SK-N-SH treated with all-trans-retinoic acid at 6 μM for 48 hours (cell line): ENCODE measurements at regions not wholly inside any gene's neighbourhood (a gene's known extent, or its start where the extent isn't known, plus 50 kb on each side); places are given as distances from the start of the nearest gene placed in this dataset.

ENCODE experiments used
- ATAC-seq: fragments of 200-7000 bp; cut with Tn5 transposase; 3 replicates; pipeline ENCODE4 v1.9.1; 2020; ENCODE audit warnings: mild to moderate bottlenecking, moderate library complexity
- ARNTL ChIP-seq: fragments of 450-650 bp; formaldehyde crosslinking; IDR thresholded peaks from 2 replicates; pipeline ENCODE4 v1.5.0; 2020; ENCODE audit warnings: low read depth, mild to moderate bottlenecking, moderate library complexity, borderline replicate concordance
- BACH2 ChIP-seq: fragments of 250-450 bp; sonication (Bioruptor Pico); IDR thresholded peaks from 2 replicates; pipeline ENCODE4 v1.9.0; 2021; ENCODE audit warnings: mild to moderate bottlenecking, borderline replicate concordance
- GLIS3 ChIP-seq: fragments of 250-450 bp; sonication (Bioruptor Pico); IDR thresholded peaks from 2 replicates; pipeline ENCODE4 v1.5.0; 2020; ENCODE audit warnings: mild to moderate bottlenecking, moderate library complexity
- ISL1 ChIP-seq: fragments of 250-450 bp; sonication (Bioruptor Pico); IDR thresholded peaks from 2 replicates; pipeline ENCODE4 v2.1.2; 2022; ENCODE audit warnings: mild to moderate bottlenecking, moderate library complexity
- OSR1 ChIP-seq: fragments of 250-450 bp; sonication (Bioruptor Pico); IDR thresholded peaks from 2 replicates; pipeline ENCODE4 v1.8.0; 2022; ENCODE audit warnings: moderate library complexity, mild to moderate bottlenecking, inconsistent platforms
- RARB ChIP-seq: fragments of 250-450 bp; sonication (Bioruptor Pico); IDR thresholded peaks from 2 replicates; pipeline ENCODE4 v1.8.0; 2021; ENCODE audit warnings: mild to moderate bottlenecking, moderate library complexity
- SNAI2 ChIP-seq: fragments of 250-450 bp; sonication (Bioruptor Pico); IDR thresholded peaks from 2 replicates; pipeline ENCODE4 v1.5.0; 2020; ENCODE audit warnings: mild to moderate bottlenecking, moderate library complexity
- TCF4 ChIP-seq: fragments of 250-450 bp; sonication (Bioruptor Pico); IDR thresholded peaks from 2 replicates; pipeline ENCODE4 v1.8.0; 2021; ENCODE audit warnings: mild to moderate bottlenecking, moderate library complexity, borderline replicate concordance
- TOX ChIP-seq: fragments of 250-450 bp; sonication (Bioruptor Pico); IDR thresholded peaks from 2 replicates; pipeline ENCODE4 v1.8.0; 2021; ENCODE audit warnings: mild to moderate bottlenecking, moderate library complexity, borderline replicate concordance
- ZC3H10 ChIP-seq: fragments of 250-450 bp; sonication (Bioruptor Pico); IDR thresholded peaks from 2 replicates; pipeline ENCODE4 v1.5.1; 2021; ENCODE audit warnings: mild to moderate bottlenecking, moderate library complexity
- ZFP3 ChIP-seq: fragments of 250-450 bp; sonication (Bioruptor Pico); IDR thresholded peaks from 2 replicates; pipeline ENCODE4 v1.5.0; 2020; ENCODE audit warnings: mild to moderate bottlenecking, moderate library complexity
- ZFP30 ChIP-seq: fragments of 450-650 bp; formaldehyde crosslinking; IDR thresholded peaks from 2 replicates; pipeline ENCODE4 v1.5.0; 2022; ENCODE audit warnings: mild to moderate bottlenecking, moderate library complexity
- ZNF70 ChIP-seq: fragments of 450-650 bp; formaldehyde crosslinking; IDR thresholded peaks from 2 replicates; pipeline ENCODE4 v1.5.0; 2020; ENCODE audit warnings: mild to moderate bottlenecking, moderate library complexity
- ZNF8 ChIP-seq: fragments of 450-650 bp; formaldehyde crosslinking; IDR thresholded peaks from 2 replicates; pipeline ENCODE4 v1.5.0; 2020; ENCODE audit warnings: mild to moderate bottlenecking, moderate library complexity
- TF ChIP-seq, protein P1 (sequence below): fragments of 250-450 bp; sonication (Bioruptor Pico); IDR thresholded peaks from 2 replicates; pipeline ENCODE4 v1.8.0; 2020; ENCODE audit warnings: mild to moderate bottlenecking, moderate library complexity, borderline replicate concordance
- TF ChIP-seq, protein P2 (sequence below): fragments of 250-450 bp; sonication (Bioruptor Pico); IDR thresholded peaks from 2 replicates; pipeline ENCODE4 v1.8.0; 2021; ENCODE audit warnings: low read depth, mild to moderate bottlenecking, moderate library complexity, borderline replicate concordance
- TF ChIP-seq, protein P3 (sequence below): fragments of 250-450 bp; sonication (Bioruptor Pico); IDR thresholded peaks from 2 replicates; pipeline ENCODE4 v1.5.0; 2020; ENCODE audit warnings: mild to moderate bottlenecking, moderate library complexity
- TF ChIP-seq, protein P4 (sequence below): fragments of 250-450 bp; sonication (Bioruptor Pico); IDR thresholded peaks from 2 replicates; pipeline ENCODE4 v1.5.1; 2021; ENCODE audit warnings: mild to moderate bottlenecking, moderate library complexity
- TF ChIP-seq, protein P5 (sequence below): fragments of 250-450 bp; sonication (Bioruptor Pico); IDR thresholded peaks from 2 replicates; pipeline ENCODE4 v1.5.1; 2020; ENCODE audit warnings: low read depth, mild to moderate bottlenecking, moderate library complexity

DNA sequence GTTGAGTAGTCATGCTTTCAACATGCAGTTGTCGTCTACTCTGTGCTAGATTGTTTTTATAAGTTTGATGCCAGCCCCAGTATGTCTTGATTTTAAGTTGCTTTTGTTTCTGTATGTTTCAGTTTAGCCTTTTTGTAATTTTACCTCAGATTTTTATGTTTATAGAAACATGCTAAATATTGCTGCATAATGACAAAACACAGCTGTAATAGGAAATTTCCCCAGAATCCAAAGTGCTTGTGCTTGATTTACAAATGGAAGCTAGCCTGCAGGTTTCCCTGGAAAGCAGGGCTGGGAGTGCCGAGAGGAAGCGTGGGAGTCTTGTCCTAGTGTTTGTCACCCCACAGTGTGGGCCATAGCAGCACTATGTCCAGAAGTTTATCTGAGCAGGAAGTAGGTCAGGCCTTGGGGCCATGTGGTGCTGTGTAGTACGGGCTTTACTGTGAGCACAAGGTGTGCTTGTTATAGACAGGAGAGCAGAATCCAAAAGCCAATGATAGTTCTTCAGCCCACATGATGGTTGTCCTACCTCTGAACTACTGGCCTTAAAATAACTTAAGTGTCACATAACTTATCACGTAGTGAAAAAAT is 100.0 kb upstream of the NREP start:
- no peak for ATAC-seq
- TF ChIP-seq, protein P1, sequence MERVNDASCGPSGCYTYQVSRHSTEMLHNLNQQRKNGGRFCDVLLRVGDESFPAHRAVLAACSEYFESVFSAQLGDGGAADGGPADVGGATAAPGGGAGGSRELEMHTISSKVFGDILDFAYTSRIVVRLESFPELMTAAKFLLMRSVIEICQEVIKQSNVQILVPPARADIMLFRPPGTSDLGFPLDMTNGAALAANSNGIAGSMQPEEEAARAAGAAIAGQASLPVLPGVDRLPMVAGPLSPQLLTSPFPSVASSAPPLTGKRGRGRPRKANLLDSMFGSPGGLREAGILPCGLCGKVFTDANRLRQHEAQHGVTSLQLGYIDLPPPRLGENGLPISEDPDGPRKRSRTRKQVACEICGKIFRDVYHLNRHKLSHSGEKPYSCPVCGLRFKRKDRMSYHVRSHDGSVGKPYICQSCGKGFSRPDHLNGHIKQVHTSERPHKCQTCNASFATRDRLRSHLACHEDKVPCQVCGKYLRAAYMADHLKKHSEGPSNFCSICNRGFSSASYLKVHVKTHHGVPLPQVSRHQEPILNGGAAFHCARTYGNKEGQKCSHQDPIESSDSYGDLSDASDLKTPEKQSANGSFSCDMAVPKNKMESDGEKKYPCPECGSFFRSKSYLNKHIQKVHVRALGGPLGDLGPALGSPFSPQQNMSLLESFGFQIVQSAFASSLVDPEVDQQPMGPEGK (CRISPR knock-in tag): no peak
- TF ChIP-seq GLIS3 (CRISPR knock-in tag): no peak
- TF ChIP-seq ZFP30 (CRISPR knock-in tag): no peak
- no peak for TF ChIP-seq BACH2 (CRISPR knock-in tag)
- TF ChIP-seq, protein P2, sequence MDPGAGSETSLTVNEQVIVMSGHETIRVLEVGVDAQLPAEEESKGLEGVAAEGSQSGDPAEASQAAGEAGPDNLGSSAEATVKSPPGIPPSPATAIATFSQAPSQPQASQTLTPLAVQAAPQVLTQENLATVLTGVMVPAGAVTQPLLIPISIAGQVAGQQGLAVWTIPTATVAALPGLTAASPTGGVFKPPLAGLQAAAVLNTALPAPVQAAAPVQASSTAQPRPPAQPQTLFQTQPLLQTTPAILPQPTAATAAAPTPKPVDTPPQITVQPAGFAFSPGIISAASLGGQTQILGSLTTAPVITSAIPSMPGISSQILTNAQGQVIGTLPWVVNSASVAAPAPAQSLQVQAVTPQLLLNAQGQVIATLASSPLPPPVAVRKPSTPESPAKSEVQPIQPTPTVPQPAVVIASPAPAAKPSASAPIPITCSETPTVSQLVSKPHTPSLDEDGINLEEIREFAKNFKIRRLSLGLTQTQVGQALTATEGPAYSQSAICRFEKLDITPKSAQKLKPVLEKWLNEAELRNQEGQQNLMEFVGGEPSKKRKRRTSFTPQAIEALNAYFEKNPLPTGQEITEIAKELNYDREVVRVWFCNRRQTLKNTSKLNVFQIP (CRISPR knock-in tag): no peak
- TF ChIP-seq OSR1: no peak

DNA sequence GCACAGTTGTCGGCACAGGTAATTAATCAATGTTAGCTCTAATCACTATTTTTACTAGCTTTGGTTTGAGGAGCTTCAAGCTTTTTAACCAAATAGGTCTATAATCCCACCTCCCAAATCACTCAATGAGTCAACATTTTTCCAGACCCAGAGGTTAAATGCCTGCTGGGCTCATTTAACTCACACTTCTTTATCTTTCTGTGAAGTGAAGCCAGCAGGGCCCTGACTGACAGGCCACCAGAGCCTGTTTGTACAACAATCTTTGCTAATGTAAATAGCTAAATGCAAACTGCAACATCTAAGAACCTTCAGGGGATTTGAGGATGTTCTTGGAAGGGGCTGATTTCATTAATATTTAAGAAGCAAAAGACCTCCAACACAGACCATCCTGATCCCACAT is 98.4 kb upstream of the NREP start:
- ATAC-seq: no peak
- no peak for TF ChIP-seq ISL1 (CRISPR knock-in tag)
- TF ChIP-seq, protein P2 (CRISPR knock-in tag): no peak
- no peak for TF ChIP-seq ZFP30 (CRISPR knock-in tag)
- TF ChIP-seq ZNF8 (CRISPR knock-in tag): no peak
- no peak for TF ChIP-seq BACH2 (CRISPR knock-in tag)
- no peak for TF ChIP-seq ZFP3 (CRISPR knock-in tag)
- no peak for TF ChIP-seq GLIS3 (CRISPR knock-in tag)
- TF ChIP-seq, protein P3, sequence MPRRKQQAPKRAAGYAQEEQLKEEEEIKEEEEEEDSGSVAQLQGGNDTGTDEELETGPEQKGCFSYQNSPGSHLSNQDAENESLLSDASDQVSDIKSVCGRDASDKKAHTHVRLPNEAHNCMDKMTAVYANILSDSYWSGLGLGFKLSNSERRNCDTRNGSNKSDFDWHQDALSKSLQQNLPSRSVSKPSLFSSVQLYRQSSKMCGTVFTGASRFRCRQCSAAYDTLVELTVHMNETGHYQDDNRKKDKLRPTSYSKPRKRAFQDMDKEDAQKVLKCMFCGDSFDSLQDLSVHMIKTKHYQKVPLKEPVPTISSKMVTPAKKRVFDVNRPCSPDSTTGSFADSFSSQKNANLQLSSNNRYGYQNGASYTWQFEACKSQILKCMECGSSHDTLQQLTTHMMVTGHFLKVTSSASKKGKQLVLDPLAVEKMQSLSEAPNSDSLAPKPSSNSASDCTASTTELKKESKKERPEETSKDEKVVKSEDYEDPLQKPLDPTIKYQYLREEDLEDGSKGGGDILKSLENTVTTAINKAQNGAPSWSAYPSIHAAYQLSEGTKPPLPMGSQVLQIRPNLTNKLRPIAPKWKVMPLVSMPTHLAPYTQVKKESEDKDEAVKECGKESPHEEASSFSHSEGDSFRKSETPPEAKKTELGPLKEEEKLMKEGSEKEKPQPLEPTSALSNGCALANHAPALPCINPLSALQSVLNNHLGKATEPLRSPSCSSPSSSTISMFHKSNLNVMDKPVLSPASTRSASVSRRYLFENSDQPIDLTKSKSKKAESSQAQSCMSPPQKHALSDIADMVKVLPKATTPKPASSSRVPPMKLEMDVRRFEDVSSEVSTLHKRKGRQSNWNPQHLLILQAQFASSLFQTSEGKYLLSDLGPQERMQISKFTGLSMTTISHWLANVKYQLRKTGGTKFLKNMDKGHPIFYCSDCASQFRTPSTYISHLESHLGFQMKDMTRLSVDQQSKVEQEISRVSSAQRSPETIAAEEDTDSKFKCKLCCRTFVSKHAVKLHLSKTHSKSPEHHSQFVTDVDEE (CRISPR knock-in tag): no peak
- no peak for TF ChIP-seq RARB (CRISPR knock-in tag)
- TF ChIP-seq, protein P4, sequence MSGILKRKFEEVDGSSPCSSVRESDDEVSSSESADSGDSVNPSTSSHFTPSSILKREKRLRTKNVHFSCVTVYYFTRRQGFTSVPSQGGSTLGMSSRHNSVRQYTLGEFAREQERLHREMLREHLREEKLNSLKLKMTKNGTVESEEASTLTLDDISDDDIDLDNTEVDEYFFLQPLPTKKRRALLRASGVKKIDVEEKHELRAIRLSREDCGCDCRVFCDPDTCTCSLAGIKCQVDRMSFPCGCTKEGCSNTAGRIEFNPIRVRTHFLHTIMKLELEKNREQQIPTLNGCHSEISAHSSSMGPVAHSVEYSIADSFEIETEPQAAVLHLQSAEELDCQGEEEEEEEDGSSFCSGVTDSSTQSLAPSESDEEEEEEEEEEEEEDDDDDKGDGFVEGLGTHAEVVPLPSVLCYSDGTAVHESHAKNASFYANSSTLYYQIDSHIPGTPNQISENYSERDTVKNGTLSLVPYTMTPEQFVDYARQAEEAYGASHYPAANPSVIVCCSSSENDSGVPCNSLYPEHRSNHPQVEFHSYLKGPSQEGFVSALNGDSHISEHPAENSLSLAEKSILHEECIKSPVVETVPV (CRISPR knock-in tag): no peak
- TF ChIP-seq TCF4 (CRISPR knock-in tag): no peak
- TF ChIP-seq ZC3H10 (CRISPR knock-in tag): no peak
- no peak for TF ChIP-seq ARNTL
- TF ChIP-seq TOX (CRISPR knock-in tag): no peak
- TF ChIP-seq, protein P5, sequence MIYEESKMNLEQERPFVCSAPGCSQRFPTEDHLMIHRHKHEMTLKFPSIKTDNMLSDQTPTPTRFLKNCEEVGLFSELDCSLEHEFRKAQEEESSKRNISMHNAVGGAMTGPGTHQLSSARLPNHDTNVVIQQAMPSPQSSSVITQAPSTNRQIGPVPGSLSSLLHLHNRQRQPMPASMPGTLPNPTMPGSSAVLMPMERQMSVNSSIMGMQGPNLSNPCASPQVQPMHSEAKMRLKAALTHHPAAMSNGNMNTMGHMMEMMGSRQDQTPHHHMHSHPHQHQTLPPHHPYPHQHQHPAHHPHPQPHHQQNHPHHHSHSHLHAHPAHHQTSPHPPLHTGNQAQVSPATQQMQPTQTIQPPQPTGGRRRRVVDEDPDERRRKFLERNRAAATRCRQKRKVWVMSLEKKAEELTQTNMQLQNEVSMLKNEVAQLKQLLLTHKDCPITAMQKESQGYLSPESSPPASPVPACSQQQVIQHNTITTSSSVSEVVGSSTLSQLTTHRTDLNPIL (CRISPR knock-in tag): no peak
- TF ChIP-seq OSR1: no peak
- no peak for TF ChIP-seq ZNF70 (CRISPR knock-in tag)
- TF ChIP-seq, all 23 proteins: peak for 0

DNA sequence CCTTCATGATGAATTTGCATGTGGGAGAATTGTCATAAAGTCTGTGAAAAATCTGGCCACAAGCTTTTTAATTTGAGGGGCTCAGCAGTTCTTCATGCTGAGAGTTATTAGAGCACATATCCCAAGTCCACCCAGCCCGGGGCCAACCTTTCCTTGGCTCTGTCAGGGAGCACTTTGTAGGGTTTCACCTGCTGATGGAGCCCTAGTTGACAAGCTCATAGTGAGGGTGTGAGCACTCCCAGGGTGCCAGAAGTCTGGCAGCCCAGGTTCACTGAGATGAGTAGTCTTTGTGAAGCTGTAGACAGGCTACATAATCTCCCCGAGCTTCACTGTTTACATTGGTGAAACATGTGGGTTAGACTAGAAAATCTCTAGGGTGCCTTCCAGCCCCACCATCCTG is 97.2 kb upstream of the NREP start:
- ATAC-seq: no peak
- TF ChIP-seq SNAI2 (no peak), OSR1 (no peak), ARNTL (no peak)
